CD4-positive, alpha-beta T cell (primary cell): ENCODE measurements at regions not wholly inside any gene's neighbourhood (a gene's known extent, or its start where the extent isn't known, plus 50 kb on each side); places are given as distances from the start of the nearest gene placed in this dataset.
"Not testable (repeated sequence)": the region's sequence is repeated elsewhere in the genome, so short reads cannot be mapped to it uniquely, and the experiment has no call there.

Source experiments
- ATAC-seq: fragments of 200-7000 bp; cut with Tn5 transposase; one replicate; pipeline ENCODE4 v1.10.0; 2022; ENCODE audit warnings: mild to moderate bottlenecking; ENCODE audit not compliant: poor library complexity
- CTCF ChIA-PET: fragments of 350-600 bp; sonication (Branson Sonifier 250); formaldehyde crosslinking; loops from one replicate; lab custom pipeline; 2021; ENCODE audit warnings: antibody characterized with exemption, inconsistent platforms; lab: Charles Lee
- POLR2A ChIA-PET: fragments of 350-600 bp; sonication (Branson Sonifier 250); formaldehyde crosslinking; loops from one replicate; lab custom pipeline; 2021; ENCODE audit warnings: antibody characterized with exemption, inconsistent platforms; lab: Charles Lee
- DNase-seq, 14 experiments: peaks; one replicate each; pipeline ENCODE4 v3.0.0-alpha.2; 2013 to 2020; ENCODE audit warnings: mixed read lengths in 2 of 14
- H3K27ac ChIP-seq, 2 donors: one replicate each; pipeline versions ENCODE4 v1.5.1 to v1.7.0; 2013; ENCODE audit warnings: low read length in 2 of 2, low read depth in 1 of 2, mild to moderate bottlenecking in 1 of 2
- H3K27me3 ChIP-seq, 2 experiments: 1 replicate in 1 of 2; 2 replicates in 1 of 2; pipeline versions ENCODE4 v1.6.1 to v1.7.0; 2013; ENCODE audit warnings: low read length in 2 of 2, control low read depth in 1 of 2, mild to moderate bottlenecking in 1 of 2, moderate library complexity in 1 of 2; ENCODE audit not compliant: insufficient read depth in 2 of 2, control insufficient read depth in 1 of 2
- H3K36me3 ChIP-seq: one replicate; pipeline ENCODE4 v1.6.1; 2013; ENCODE audit warnings: low read length, control low read depth; ENCODE audit not compliant: insufficient read depth
- H3K4me1 ChIP-seq: one replicate; pipeline ENCODE4 v1.6.1; 2013; ENCODE audit warnings: low read length, control low read depth; ENCODE audit not compliant: insufficient read depth
- H3K4me3 ChIP-seq: one replicate; pipeline ENCODE4 v1.5.1; 2013; ENCODE audit warnings: mild to moderate bottlenecking, low read length, moderate library complexity
- H3K9me3 ChIP-seq, 2 experiments: 1 replicate in 1 of 2; 2 replicates in 1 of 2; pipeline versions ENCODE4 v1.6.1 to v1.7.0; 2013; ENCODE audit warnings: low read length in 2 of 2, mild to moderate bottlenecking in 2 of 2, control low read depth in 1 of 2, moderate library complexity in 1 of 2; ENCODE audit not compliant: control insufficient read depth in 1 of 2, insufficient read depth in 1 of 2
- H3K27ac Mint-ChIP-seq: one replicate; pipeline ENCODE4 v1.8.0; 2020; ENCODE audit warnings: mixed read lengths
- H3K27me3 Mint-ChIP-seq: one replicate; pipeline ENCODE4 v1.8.0; 2021; ENCODE audit warnings: mixed read lengths
- H3K36me3 Mint-ChIP-seq: one replicate; pipeline ENCODE4 v1.8.0; 2021; ENCODE audit warnings: low read depth, mixed read lengths
- H3K4me1 Mint-ChIP-seq: one replicate; pipeline ENCODE4 v1.8.0; 2021; ENCODE audit warnings: low read depth, mixed read lengths
- H3K4me3 Mint-ChIP-seq: one replicate; pipeline ENCODE4 v1.8.0; 2020; ENCODE audit warnings: mild to moderate bottlenecking, mixed read lengths
- H3K9me3 Mint-ChIP-seq: one replicate; pipeline ENCODE4 v1.8.0; 2020; ENCODE audit warnings: mixed read lengths
- intact Hi-C, 2 experiments: fragments of 100-400 bp; cut with DNase I in 1 of 2; cut with micrococcal nuclease in 1 of 2; formaldehyde crosslinking; loops; one replicate each; pipeline versions ENCODE4 v1.15.1 to v1.9.0; 2023 to 2025; cut with DNase I, micrococcal nuclease
- TF ChIP-seq, protein P1 (sequence below): fragments of 200-600 bp; IDR thresholded peaks from one replicate; pipeline ENCODE4 v1.8.0; 2022; ENCODE audit warnings: antibody characterized with exemption, mild to moderate bottlenecking

DNA sequence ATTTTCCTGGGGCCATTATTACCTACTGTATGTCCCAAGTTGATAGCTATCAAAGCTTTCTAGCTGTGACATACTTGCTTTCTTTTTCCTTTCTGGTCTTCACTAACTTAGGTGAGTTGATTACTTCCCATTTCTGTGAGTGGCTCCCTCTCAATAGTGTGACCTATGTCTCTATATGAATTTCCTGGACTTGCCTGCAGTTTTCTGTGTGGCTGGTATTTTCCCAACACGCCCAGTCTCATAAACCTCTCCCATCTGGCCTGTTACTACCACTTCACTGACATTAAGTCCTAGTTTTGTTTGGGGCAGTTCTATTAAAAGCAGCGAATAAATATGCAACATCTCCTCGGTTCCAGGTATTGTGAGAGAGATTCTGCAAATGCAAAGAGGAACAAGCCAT, 671.2 kb downstream of the SI start:
- Histone ChIP-seq H3K36me3 (no peaks in the 10 kb centered on the region), H3K4me1 (no peaks in the 10 kb centered on the region), H3K27ac (no peak overlapping the region), H3K9me3 (peaks cover 0 to 3% of the 10 kb centered on the region in 2 experiments), H3K4me3 (no peak overlapping the region), H3K27me3 (no peaks in the 10 kb centered on the region)
- ChIA-PET POLR2A (no interaction called here), CTCF (no interaction called here)
- intact Hi-C loops, result no loop called here
- DNase-seq, result no peak
- no peaks in the 10 kb centered on the region for H3K4me1 Mint-ChIP-seq
- peaks cover 13% of the 10 kb centered on the region for H3K9me3 Mint-ChIP-seq
- TF ChIP-seq, protein P1, sequence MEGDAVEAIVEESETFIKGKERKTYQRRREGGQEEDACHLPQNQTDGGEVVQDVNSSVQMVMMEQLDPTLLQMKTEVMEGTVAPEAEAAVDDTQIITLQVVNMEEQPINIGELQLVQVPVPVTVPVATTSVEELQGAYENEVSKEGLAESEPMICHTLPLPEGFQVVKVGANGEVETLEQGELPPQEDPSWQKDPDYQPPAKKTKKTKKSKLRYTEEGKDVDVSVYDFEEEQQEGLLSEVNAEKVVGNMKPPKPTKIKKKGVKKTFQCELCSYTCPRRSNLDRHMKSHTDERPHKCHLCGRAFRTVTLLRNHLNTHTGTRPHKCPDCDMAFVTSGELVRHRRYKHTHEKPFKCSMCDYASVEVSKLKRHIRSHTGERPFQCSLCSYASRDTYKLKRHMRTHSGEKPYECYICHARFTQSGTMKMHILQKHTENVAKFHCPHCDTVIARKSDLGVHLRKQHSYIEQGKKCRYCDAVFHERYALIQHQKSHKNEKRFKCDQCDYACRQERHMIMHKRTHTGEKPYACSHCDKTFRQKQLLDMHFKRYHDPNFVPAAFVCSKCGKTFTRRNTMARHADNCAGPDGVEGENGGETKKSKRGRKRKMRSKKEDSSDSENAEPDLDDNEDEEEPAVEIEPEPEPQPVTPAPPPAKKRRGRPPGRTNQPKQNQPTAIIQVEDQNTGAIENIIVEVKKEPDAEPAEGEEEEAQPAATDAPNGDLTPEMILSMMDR, result no peak
- no peak overlapping the region for H3K27ac Mint-ChIP-seq
- no peaks in the 10 kb centered on the region for H3K36me3 Mint-ChIP-seq
- ATAC-seq, result no peak
- no peak overlapping the region for H3K4me3 Mint-ChIP-seq
- H3K27me3 Mint-ChIP-seq, result no peaks in the 10 kb centered on the region

DNA sequence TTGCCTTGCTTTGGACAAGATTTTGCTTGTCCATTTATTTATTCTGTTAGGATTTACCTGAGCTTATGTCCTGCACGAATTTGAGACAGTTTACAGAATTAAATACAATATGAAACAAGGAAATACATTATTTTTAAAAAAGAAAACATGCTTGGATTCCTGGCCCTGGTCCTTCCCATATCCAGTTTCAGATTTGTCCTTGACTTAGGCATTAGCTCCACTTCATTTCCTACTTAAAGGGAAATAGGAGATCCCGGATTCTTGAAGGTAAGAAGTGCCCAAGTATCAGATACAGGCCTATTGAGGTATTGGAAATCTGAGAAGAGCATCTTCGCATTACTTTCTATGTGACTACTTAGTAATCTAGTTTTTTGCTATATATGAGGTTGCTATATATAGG, 672.0 kb downstream of the SI start:
- Mint-ChIP-seq H3K4me1 (no peaks in the 10 kb centered on the region), H3K27me3 (no peaks in the 10 kb centered on the region), H3K36me3 (no peaks in the 10 kb centered on the region), H3K27ac (no peak overlapping the region), H3K4me3 (no peak overlapping the region), H3K9me3 (peaks cover 8% of the 10 kb centered on the region)
- Histone ChIP-seq H3K4me3 (no peak overlapping the region), H3K9me3 (peaks cover 0 to 9% of the 10 kb centered on the region in 2 experiments), H3K36me3 (no peaks in the 10 kb centered on the region), H3K27ac (no peak overlapping the region), H3K4me1 (no peaks in the 10 kb centered on the region), H3K27me3 (no peaks in the 10 kb centered on the region)
- TF ChIP-seq, protein P1, result no peak
- intact Hi-C loops, result no loop called here
- DNase-seq (no peak), ATAC-seq (no peak)
- ChIA-PET CTCF (no interaction called here), POLR2A (no interaction called here)

DNA sequence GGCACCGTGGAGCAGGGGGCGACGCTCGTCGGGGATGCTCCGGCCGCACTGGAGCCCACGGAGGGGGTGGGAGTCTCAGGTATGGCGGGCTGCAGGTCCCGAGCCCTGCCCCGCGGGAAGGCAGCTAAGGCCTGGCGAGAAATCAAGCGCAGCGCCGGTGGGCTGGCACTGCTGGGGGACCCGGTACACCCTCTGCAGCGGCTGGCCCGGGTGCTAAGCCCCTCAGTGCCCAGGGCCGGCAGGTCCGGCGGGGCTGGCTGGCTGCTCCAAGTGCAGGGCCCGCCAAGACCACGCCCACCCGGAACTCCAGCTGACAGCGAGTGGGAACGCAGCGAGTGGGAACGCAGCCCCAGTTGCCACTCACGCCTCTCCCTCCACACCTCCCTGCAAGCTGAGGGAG, 676.4 kb downstream of the SI start:
- Histone ChIP-seq H3K4me3 (no peak overlapping the region), H3K36me3 (no peaks in the 10 kb centered on the region), H3K27ac (no peak overlapping the region), H3K9me3 (peaks cover 0 to 16% of the 10 kb centered on the region in 2 experiments), H3K4me1 (no peaks in the 10 kb centered on the region), H3K27me3 (no peaks in the 10 kb centered on the region)
- Mint-ChIP-seq H3K4me1 (no peaks in the 10 kb centered on the region), H3K36me3 (no peaks in the 10 kb centered on the region), H3K27ac (no peak overlapping the region), H3K9me3 (peaks cover 5% of the 10 kb centered on the region), H3K27me3 (no peaks in the 10 kb centered on the region), H3K4me3 (no peak overlapping the region)
- DNase-seq, result no peak
- intact Hi-C loops, result no loop called here
- ChIA-PET POLR2A (no interaction called here), CTCF (no interaction called here)
- no peak for ATAC-seq
- TF ChIP-seq, protein P1, result no peak

DNA sequence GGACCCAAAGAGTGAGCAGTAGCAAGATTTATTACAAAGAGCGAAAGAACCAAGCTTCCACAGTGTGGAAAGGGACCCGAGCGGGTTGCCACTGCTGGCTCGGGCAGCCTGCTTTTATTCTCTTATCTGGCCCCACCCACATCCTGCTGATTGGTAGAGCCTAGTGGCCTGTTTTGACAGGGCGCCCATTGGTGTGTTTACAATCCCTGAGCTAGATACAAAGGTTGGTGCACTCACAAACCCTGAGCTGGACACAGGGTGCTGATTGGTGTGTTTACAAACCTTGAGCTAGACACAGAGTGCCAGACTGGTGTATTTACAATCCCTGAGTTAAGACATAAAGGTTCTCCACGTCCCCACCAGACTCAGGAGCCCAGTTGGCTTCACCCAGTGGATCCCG, 676.9 kb downstream of the SI start:
- POLR2A ChIA-PET, H3K9me3 Mint-ChIP-seq, H3K4me1 Mint-ChIP-seq, H3K36me3 ChIP-seq, H3K4me3 ChIP-seq, ATAC-seq, H3K27ac Mint-ChIP-seq, H3K36me3 Mint-ChIP-seq, intact Hi-C loops, H3K27me3 Mint-ChIP-seq, DNase-seq, H3K4me1 ChIP-seq, H3K4me3 Mint-ChIP-seq, H3K27me3 ChIP-seq, CTCF ChIA-PET, H3K27ac ChIP-seq: not testable (repeated sequence)
- H3K9me3 ChIP-seq, result peaks cover 0 to 16% of the 10 kb centered on the region in 2 experiments
